H9 (cell line): ENCODE measurements at regions not wholly inside any gene's neighbourhood (a gene's known extent, or its start where the extent isn't known, plus 50 kb on each side); places are given as distances from the start of the nearest gene placed in this dataset.

Experiments
- DNase-seq: peaks from one replicate; pipeline ENCODE4 v3.0.0-alpha.2; 2017
- H2AFZ ChIP-seq: one replicate; pipeline ENCODE4 v1.6.1; 2013; ENCODE audit warnings: mild to moderate bottlenecking, low read length, control low read depth, moderate library complexity
- H2AK5ac ChIP-seq: 2 replicates; pipeline ENCODE4 v1.6.1; 2013; ENCODE audit warnings: low read length, control low read depth, mixed read lengths; ENCODE audit not compliant: insufficient read length
- H2BK120ac ChIP-seq: one replicate; pipeline ENCODE4 v1.6.1; 2013; ENCODE audit warnings: low read depth, mild to moderate bottlenecking, low read length, control low read depth, inconsistent platforms; ENCODE audit not compliant: poor library complexity, severe bottlenecking
- H2BK12ac ChIP-seq: 2 replicates; pipeline ENCODE4 v1.6.1; 2013; ENCODE audit warnings: low read length, control low read depth, mixed read lengths, low read depth; ENCODE audit not compliant: insufficient read length
- H2BK15ac ChIP-seq: 2 replicates; pipeline ENCODE4 v1.6.1; 2013; ENCODE audit warnings: low read depth, low read length, control low read depth
- H2BK20ac ChIP-seq: one replicate; pipeline ENCODE4 v1.6.1; 2013; ENCODE audit warnings: low read depth, mild to moderate bottlenecking, low read length, control low read depth, inconsistent platforms; ENCODE audit not compliant: poor library complexity, severe bottlenecking
- H2BK5ac ChIP-seq: 2 replicates; pipeline ENCODE4 v1.6.1; 2013; ENCODE audit warnings: low read length, control low read depth, mixed read lengths; ENCODE audit not compliant: insufficient read length
- H3K14ac ChIP-seq: 2 replicates; pipeline ENCODE4 v1.6.1; 2013; ENCODE audit warnings: low read length, control low read depth; ENCODE audit not compliant: insufficient read depth
- H3K18ac ChIP-seq: 2 replicates; pipeline ENCODE4 v1.6.1; 2013; ENCODE audit warnings: low read depth, mild to moderate bottlenecking, mixed read lengths, low read length, control low read depth; ENCODE audit not compliant: insufficient read length
- H3K23ac ChIP-seq: 2 replicates; pipeline ENCODE4 v1.6.1; 2013; ENCODE audit warnings: low read length, control low read depth, mixed read lengths, low read depth; ENCODE audit not compliant: insufficient read length
- H3K23me2 ChIP-seq: 2 replicates; pipeline ENCODE4 v1.6.1; 2013; ENCODE audit warnings: low read depth, mild to moderate bottlenecking, mixed read lengths, low read length, control low read depth; ENCODE audit not compliant: insufficient read length, poor library complexity, severe bottlenecking
- H3K27ac ChIP-seq: 2 replicates; pipeline ENCODE4 v1.5.1; 2013; ENCODE audit warnings: low read length, control low read depth, mixed read lengths, low read depth; ENCODE audit not compliant: insufficient read length
- H3K27me3 ChIP-seq: 2 replicates; pipeline ENCODE4 v1.6.1; 2013; ENCODE audit warnings: low read length, control low read depth, inconsistent platforms; ENCODE audit not compliant: insufficient read depth
- H3K4ac ChIP-seq: 2 replicates; pipeline ENCODE4 v1.6.1; 2013; ENCODE audit warnings: low read depth, mild to moderate bottlenecking, control low read depth, inconsistent platforms, low read length, moderate library complexity
- H3K4me1 ChIP-seq: 2 replicates; pipeline ENCODE4 v1.6.1; 2013; ENCODE audit warnings: low read length, control low read depth, inconsistent platforms; ENCODE audit not compliant: insufficient read depth
- H3K4me2 ChIP-seq: 2 replicates; pipeline ENCODE4 v1.6.1; 2013; ENCODE audit warnings: low read length, control low read depth, mixed read lengths; ENCODE audit not compliant: insufficient read length, insufficient read depth
- H3K56ac ChIP-seq: 2 replicates; pipeline ENCODE4 v1.6.1; 2013; ENCODE audit warnings: low read depth, mild to moderate bottlenecking, mixed read lengths, low read length, control low read depth; ENCODE audit not compliant: insufficient read length
- H3K79me1 ChIP-seq: 2 replicates; pipeline ENCODE4 v1.6.1; 2013; ENCODE audit warnings: low read depth, mild to moderate bottlenecking, moderate library complexity, low read length, control low read depth, inconsistent platforms; ENCODE audit not compliant: insufficient read depth, poor library complexity, severe bottlenecking
- H3K79me2 ChIP-seq: 2 replicates; pipeline ENCODE4 v1.6.1; 2013; ENCODE audit warnings: low read length, control low read depth, inconsistent platforms; ENCODE audit not compliant: insufficient read depth
- H3K9ac ChIP-seq: 2 replicates; pipeline ENCODE4 v1.6.1; 2013; ENCODE audit warnings: low read length, control low read depth, mixed read lengths; ENCODE audit not compliant: insufficient read length; ENCODE audit errors: extremely low read depth
- H3K9me3 ChIP-seq: one replicate; pipeline ENCODE4 v1.6.1; 2013; ENCODE audit warnings: low read depth, low read length, inconsistent platforms; ENCODE audit not compliant: control insufficient read depth
- H3T11ph ChIP-seq: one replicate; pipeline ENCODE4 v1.6.1; 2013; ENCODE audit warnings: mild to moderate bottlenecking, low read length, control low read depth, inconsistent platforms
- H4K20me1 ChIP-seq: one replicate; pipeline ENCODE4 v1.6.1; 2013; ENCODE audit not compliant: control insufficient read depth, insufficient read length, insufficient read depth
- H4K5ac ChIP-seq: 2 replicates; pipeline ENCODE4 v1.6.1; 2013; ENCODE audit warnings: low read depth, mild to moderate bottlenecking, mixed read lengths, low read length, control low read depth; ENCODE audit not compliant: insufficient read length
- H4K8ac ChIP-seq: replicated peaks from 2 replicates; pipeline ENCODE4 v1.6.1; 2013; ENCODE audit warnings: low read length, control low read depth, mixed read lengths, low read depth; ENCODE audit not compliant: insufficient read length
- H4K91ac ChIP-seq: 2 replicates; pipeline ENCODE4 v1.6.1; 2013; ENCODE audit warnings: low read depth, mild to moderate bottlenecking, moderate library complexity, mixed read lengths, low read length, control low read depth; ENCODE audit not compliant: insufficient read length
- H3K27ac Mint-ChIP-seq, 3 experiments: 2 replicates in 2 of 3; 3 replicates in 1 of 3; pipeline ENCODE4 v1.8.0; 2020 to 2021; ENCODE audit warnings: mixed read lengths in 3 of 3, mild to moderate bottlenecking in 1 of 3, moderate library complexity in 1 of 3
- H3K27me3 Mint-ChIP-seq: 2 replicates; pipeline ENCODE4 v1.8.0; 2021; ENCODE audit warnings: low read depth, mild to moderate bottlenecking, moderate library complexity, mixed read lengths
- H3K36me3 Mint-ChIP-seq, 3 experiments: 2 replicates in 2 of 3; 3 replicates in 1 of 3; pipeline ENCODE4 v1.8.0; 2020 to 2021; ENCODE audit warnings: low read depth in 3 of 3, mixed read lengths in 3 of 3; ENCODE audit not compliant: insufficient read depth in 1 of 3
- H3K4me1 Mint-ChIP-seq, 2 experiments: 2 replicates each; pipeline ENCODE4 v1.8.0; 2020; ENCODE audit warnings: mixed read lengths in 2 of 2
- H3K4me3 Mint-ChIP-seq, 2 experiments: 2 replicates in 1 of 2; 3 replicates in 1 of 2; pipeline ENCODE4 v1.8.0; 2020 to 2021; ENCODE audit warnings: mild to moderate bottlenecking in 2 of 2, mixed read lengths in 2 of 2, moderate library complexity in 1 of 2
- H3K9me3 Mint-ChIP-seq, 2 experiments: 2 replicates in 1 of 2; 3 replicates in 1 of 2; pipeline ENCODE4 v1.8.0; 2020; ENCODE audit warnings: mild to moderate bottlenecking in 2 of 2, mixed read lengths in 2 of 2, moderate library complexity in 1 of 2
- WGBS: extraction: QIAGEN DNeasy Blood & Tissue Kit; methylation state at CpG from one replicate; pipeline ENCODE4 v1.1.7; 2013; ENCODE audit warnings: missing lambda C conversion rate, low lambda C conversion rate, mixed read lengths; ENCODE audit not compliant: insufficient read length; ENCODE audit errors: extremely low coverage; 5-methylcytosine and 5-hydroxymethylcytosine counted together
- TF ChIP-seq, protein P1 (sequence below): fragments of 200-600 bp; sonication (generic); conservative IDR thresholded peaks from 3 replicates; pipeline ENCODE4 v1.8.0; 2021; ENCODE audit warnings: antibody characterized with exemption, mild to moderate bottlenecking

- Histone ChIP-seq H3K18ac (no peak overlapping the region), H4K20me1 (no peaks in the 10 kb centered on the region), H2BK15ac (no peak overlapping the region), H2AK5ac (no peak overlapping the region), H3K4me2 (no peak overlapping the region), H2BK20ac (no peak overlapping the region), H3K14ac (no peak overlapping the region), H2BK120ac (no peak overlapping the region), H3K56ac (no peak overlapping the region), H3K9me3 (peaks cover 5% of the 10 kb centered on the region), H3K23ac (no peak overlapping the region), H3K4ac (no peak overlapping the region), H2AFZ (no peak overlapping the region), H2BK12ac (no peak overlapping the region), H3T11ph (no peak overlapping the region), H4K91ac (no peak overlapping the region), H3K27me3 (no peaks in the 10 kb centered on the region), H3K9ac (no peak overlapping the region), H2BK5ac (no peak overlapping the region), H3K79me1 (no peaks in the 10 kb centered on the region), H4K8ac (no peak overlapping the region), H4K5ac (no peak overlapping the region), H3K27ac (no peak overlapping the region), H3K79me2 (no peaks in the 10 kb centered on the region), H3K4me1 (no peaks in the 10 kb centered on the region), H3K23me2 (no peaks in the 10 kb centered on the region)
- Mint-ChIP-seq H3K36me3 (peaks cover 4 to 8% (median 5%) of the 10 kb centered on the region in 3 experiments; a peak in 4 of 7 replicates), H3K27ac (no peak overlapping the region), H3K9me3 (peaks cover 46 to 74% of the 10 kb centered on the region in 2 experiments), H3K27me3 (peaks cover 2% of the 10 kb centered on the region; the same call in 1 of the 2 replicates), H3K4me1 (no peaks in the 10 kb centered on the region), H3K4me3 (no peak overlapping the region)
- DNase-seq, result no peak
- TF ChIP-seq, protein P1, sequence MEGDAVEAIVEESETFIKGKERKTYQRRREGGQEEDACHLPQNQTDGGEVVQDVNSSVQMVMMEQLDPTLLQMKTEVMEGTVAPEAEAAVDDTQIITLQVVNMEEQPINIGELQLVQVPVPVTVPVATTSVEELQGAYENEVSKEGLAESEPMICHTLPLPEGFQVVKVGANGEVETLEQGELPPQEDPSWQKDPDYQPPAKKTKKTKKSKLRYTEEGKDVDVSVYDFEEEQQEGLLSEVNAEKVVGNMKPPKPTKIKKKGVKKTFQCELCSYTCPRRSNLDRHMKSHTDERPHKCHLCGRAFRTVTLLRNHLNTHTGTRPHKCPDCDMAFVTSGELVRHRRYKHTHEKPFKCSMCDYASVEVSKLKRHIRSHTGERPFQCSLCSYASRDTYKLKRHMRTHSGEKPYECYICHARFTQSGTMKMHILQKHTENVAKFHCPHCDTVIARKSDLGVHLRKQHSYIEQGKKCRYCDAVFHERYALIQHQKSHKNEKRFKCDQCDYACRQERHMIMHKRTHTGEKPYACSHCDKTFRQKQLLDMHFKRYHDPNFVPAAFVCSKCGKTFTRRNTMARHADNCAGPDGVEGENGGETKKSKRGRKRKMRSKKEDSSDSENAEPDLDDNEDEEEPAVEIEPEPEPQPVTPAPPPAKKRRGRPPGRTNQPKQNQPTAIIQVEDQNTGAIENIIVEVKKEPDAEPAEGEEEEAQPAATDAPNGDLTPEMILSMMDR, result no peak
- WGBS, result no CpG with 5 or more reads among the region's 12 CpGs
Observed at GRCh38 chr4:189463734-189464133, 476.9 kb upstream of the FRG1 start.
